H9 (cell line): ENCODE measurements at regions not wholly inside any gene's neighbourhood (a gene's known extent, or its start where the extent isn't known, plus 50 kb on each side); places are given as distances from the start of the nearest gene placed in this dataset.

Source experiments
- DNase-seq: peaks from one replicate; pipeline ENCODE4 v3.0.0-alpha.2; 2017
- H2AFZ ChIP-seq: one replicate; pipeline ENCODE4 v1.6.1; 2013; ENCODE audit warnings: mild to moderate bottlenecking, low read length, control low read depth, moderate library complexity
- H2AK5ac ChIP-seq: 2 replicates; pipeline ENCODE4 v1.6.1; 2013; ENCODE audit warnings: low read length, control low read depth, mixed read lengths; ENCODE audit not compliant: insufficient read length
- H2BK120ac ChIP-seq: one replicate; pipeline ENCODE4 v1.6.1; 2013; ENCODE audit warnings: low read depth, mild to moderate bottlenecking, low read length, control low read depth, inconsistent platforms; ENCODE audit not compliant: poor library complexity, severe bottlenecking
- H2BK12ac ChIP-seq: 2 replicates; pipeline ENCODE4 v1.6.1; 2013; ENCODE audit warnings: low read length, control low read depth, mixed read lengths, low read depth; ENCODE audit not compliant: insufficient read length
- H2BK15ac ChIP-seq: 2 replicates; pipeline ENCODE4 v1.6.1; 2013; ENCODE audit warnings: low read depth, low read length, control low read depth
- H2BK20ac ChIP-seq: one replicate; pipeline ENCODE4 v1.6.1; 2013; ENCODE audit warnings: low read depth, mild to moderate bottlenecking, low read length, control low read depth, inconsistent platforms; ENCODE audit not compliant: poor library complexity, severe bottlenecking
- H2BK5ac ChIP-seq: 2 replicates; pipeline ENCODE4 v1.6.1; 2013; ENCODE audit warnings: low read length, control low read depth, mixed read lengths; ENCODE audit not compliant: insufficient read length
- H3K14ac ChIP-seq: 2 replicates; pipeline ENCODE4 v1.6.1; 2013; ENCODE audit warnings: low read length, control low read depth; ENCODE audit not compliant: insufficient read depth
- H3K18ac ChIP-seq: 2 replicates; pipeline ENCODE4 v1.6.1; 2013; ENCODE audit warnings: low read depth, mild to moderate bottlenecking, mixed read lengths, low read length, control low read depth; ENCODE audit not compliant: insufficient read length
- H3K23ac ChIP-seq: 2 replicates; pipeline ENCODE4 v1.6.1; 2013; ENCODE audit warnings: low read length, control low read depth, mixed read lengths, low read depth; ENCODE audit not compliant: insufficient read length
- H3K23me2 ChIP-seq: 2 replicates; pipeline ENCODE4 v1.6.1; 2013; ENCODE audit warnings: low read depth, mild to moderate bottlenecking, mixed read lengths, low read length, control low read depth; ENCODE audit not compliant: insufficient read length, poor library complexity, severe bottlenecking
- H3K27ac ChIP-seq: 2 replicates; pipeline ENCODE4 v1.5.1; 2013; ENCODE audit warnings: low read length, control low read depth, mixed read lengths, low read depth; ENCODE audit not compliant: insufficient read length
- H3K27me3 ChIP-seq: 2 replicates; pipeline ENCODE4 v1.6.1; 2013; ENCODE audit warnings: low read length, control low read depth, inconsistent platforms; ENCODE audit not compliant: insufficient read depth
- H3K4ac ChIP-seq: 2 replicates; pipeline ENCODE4 v1.6.1; 2013; ENCODE audit warnings: low read depth, mild to moderate bottlenecking, control low read depth, inconsistent platforms, low read length, moderate library complexity
- H3K4me1 ChIP-seq: 2 replicates; pipeline ENCODE4 v1.6.1; 2013; ENCODE audit warnings: low read length, control low read depth, inconsistent platforms; ENCODE audit not compliant: insufficient read depth
- H3K4me2 ChIP-seq: 2 replicates; pipeline ENCODE4 v1.6.1; 2013; ENCODE audit warnings: low read length, control low read depth, mixed read lengths; ENCODE audit not compliant: insufficient read length, insufficient read depth
- H3K56ac ChIP-seq: 2 replicates; pipeline ENCODE4 v1.6.1; 2013; ENCODE audit warnings: low read depth, mild to moderate bottlenecking, mixed read lengths, low read length, control low read depth; ENCODE audit not compliant: insufficient read length
- H3K79me1 ChIP-seq: 2 replicates; pipeline ENCODE4 v1.6.1; 2013; ENCODE audit warnings: low read depth, mild to moderate bottlenecking, moderate library complexity, low read length, control low read depth, inconsistent platforms; ENCODE audit not compliant: insufficient read depth, poor library complexity, severe bottlenecking
- H3K79me2 ChIP-seq: 2 replicates; pipeline ENCODE4 v1.6.1; 2013; ENCODE audit warnings: low read length, control low read depth, inconsistent platforms; ENCODE audit not compliant: insufficient read depth
- H3K9ac ChIP-seq: 2 replicates; pipeline ENCODE4 v1.6.1; 2013; ENCODE audit warnings: low read length, control low read depth, mixed read lengths; ENCODE audit not compliant: insufficient read length; ENCODE audit errors: extremely low read depth
- H3K9me3 ChIP-seq: one replicate; pipeline ENCODE4 v1.6.1; 2013; ENCODE audit warnings: low read depth, low read length, inconsistent platforms; ENCODE audit not compliant: control insufficient read depth
- H3T11ph ChIP-seq: one replicate; pipeline ENCODE4 v1.6.1; 2013; ENCODE audit warnings: mild to moderate bottlenecking, low read length, control low read depth, inconsistent platforms
- H4K20me1 ChIP-seq: one replicate; pipeline ENCODE4 v1.6.1; 2013; ENCODE audit not compliant: control insufficient read depth, insufficient read length, insufficient read depth
- H4K5ac ChIP-seq: 2 replicates; pipeline ENCODE4 v1.6.1; 2013; ENCODE audit warnings: low read depth, mild to moderate bottlenecking, mixed read lengths, low read length, control low read depth; ENCODE audit not compliant: insufficient read length
- H4K8ac ChIP-seq: replicated peaks from 2 replicates; pipeline ENCODE4 v1.6.1; 2013; ENCODE audit warnings: low read length, control low read depth, mixed read lengths, low read depth; ENCODE audit not compliant: insufficient read length
- H4K91ac ChIP-seq: 2 replicates; pipeline ENCODE4 v1.6.1; 2013; ENCODE audit warnings: low read depth, mild to moderate bottlenecking, moderate library complexity, mixed read lengths, low read length, control low read depth; ENCODE audit not compliant: insufficient read length
- H3K27ac Mint-ChIP-seq, 3 experiments: 2 replicates in 2 of 3; 3 replicates in 1 of 3; pipeline ENCODE4 v1.8.0; 2020 to 2021; ENCODE audit warnings: mixed read lengths in 3 of 3, mild to moderate bottlenecking in 1 of 3, moderate library complexity in 1 of 3
- H3K27me3 Mint-ChIP-seq: 2 replicates; pipeline ENCODE4 v1.8.0; 2021; ENCODE audit warnings: low read depth, mild to moderate bottlenecking, moderate library complexity, mixed read lengths
- H3K36me3 Mint-ChIP-seq, 3 experiments: 2 replicates in 2 of 3; 3 replicates in 1 of 3; pipeline ENCODE4 v1.8.0; 2020 to 2021; ENCODE audit warnings: low read depth in 3 of 3, mixed read lengths in 3 of 3; ENCODE audit not compliant: insufficient read depth in 1 of 3
- H3K4me1 Mint-ChIP-seq, 2 experiments: 2 replicates each; pipeline ENCODE4 v1.8.0; 2020; ENCODE audit warnings: mixed read lengths in 2 of 2
- H3K4me3 Mint-ChIP-seq, 2 experiments: 2 replicates in 1 of 2; 3 replicates in 1 of 2; pipeline ENCODE4 v1.8.0; 2020 to 2021; ENCODE audit warnings: mild to moderate bottlenecking in 2 of 2, mixed read lengths in 2 of 2, moderate library complexity in 1 of 2
- H3K9me3 Mint-ChIP-seq, 2 experiments: 2 replicates in 1 of 2; 3 replicates in 1 of 2; pipeline ENCODE4 v1.8.0; 2020; ENCODE audit warnings: mild to moderate bottlenecking in 2 of 2, mixed read lengths in 2 of 2, moderate library complexity in 1 of 2
- CTCF ChIP-seq: fragments of 200-600 bp; sonication (generic); conservative IDR thresholded peaks from 3 replicates; pipeline ENCODE4 v1.8.0; 2021; ENCODE audit warnings: antibody characterized with exemption, mild to moderate bottlenecking
- WGBS: extraction: QIAGEN DNeasy Blood & Tissue Kit; methylation state at CpG from one replicate; pipeline ENCODE4 v1.1.7; 2013; ENCODE audit warnings: missing lambda C conversion rate, low lambda C conversion rate, mixed read lengths; ENCODE audit not compliant: insufficient read length; ENCODE audit errors: extremely low coverage; 5-methylcytosine and 5-hydroxymethylcytosine counted together

GRCh38 chr2:239636808-239637207 is 236.0 kb upstream of the HDAC4 start:
- no peak overlapping the region for H3T11ph ChIP-seq
- no peaks in the 10 kb centered on the region; the same call in 1 of the 2 replicates for H3K4me1 ChIP-seq
- peaks cover 9 to 10% of the 10 kb centered on the region in 2 experiments for H3K4me1 Mint-ChIP-seq
- H2BK20ac ChIP-seq = no peak overlapping the region
- WGBS = no CpG with 5 or more reads among the region's 3 CpGs
- no peak overlapping the region for H4K5ac ChIP-seq
- no peaks in the 10 kb centered on the region for H3K79me2 ChIP-seq
- H3K14ac ChIP-seq = no peak overlapping the region
- no peak overlapping the region for H2BK15ac ChIP-seq
- H3K23me2 ChIP-seq = no peaks in the 10 kb centered on the region
- H2BK12ac ChIP-seq = no peak overlapping the region
- peaks cover 16% of the 10 kb centered on the region for H3K27me3 Mint-ChIP-seq
- H4K8ac ChIP-seq = no peak overlapping the region
- H4K91ac ChIP-seq = no peak overlapping the region
- no peaks in the 10 kb centered on the region for H3K27me3 ChIP-seq
- no peak for TF ChIP-seq CTCF
- no peak overlapping the region for H3K18ac ChIP-seq
- DNase-seq = no peak
- H2AK5ac ChIP-seq = no peak overlapping the region
- H3K36me3 Mint-ChIP-seq = no peaks in the 10 kb centered on the region; a peak in 1 of 7 replicates
- no peak overlapping the region for H3K4me3 Mint-ChIP-seq
- no peak overlapping the region for H3K4me2 ChIP-seq
- no peaks in the 10 kb centered on the region for H4K20me1 ChIP-seq
- H3K23ac ChIP-seq = no peak overlapping the region
- no peak overlapping the region for H3K27ac ChIP-seq
- no peak overlapping the region for H2BK120ac ChIP-seq
- H2AFZ ChIP-seq = no peak overlapping the region
- no peak overlapping the region for H2BK5ac ChIP-seq
- peaks cover 3 to 16% of the 10 kb centered on the region in 2 experiments; a peak in 3 of 5 replicates for H3K9me3 Mint-ChIP-seq
- H3K56ac ChIP-seq = no peak overlapping the region
- H3K79me1 ChIP-seq = no peaks in the 10 kb centered on the region
- no peak overlapping the region for H3K9ac ChIP-seq
- H3K9me3 ChIP-seq = no peaks in the 10 kb centered on the region
- no peak overlapping the region for H3K4ac ChIP-seq
- H3K27ac Mint-ChIP-seq = no peak overlapping the region
